IPS-18c (cell line): ENCODE measurements at regions not wholly inside any gene's neighbourhood (a gene's known extent, or its start where the extent isn't known, plus 50 kb on each side); places are given as distances from the start of the nearest gene placed in this dataset.
"Not testable (repeated sequence)": the region's sequence is repeated elsewhere in the genome, so short reads cannot be mapped to it uniquely, and the experiment has no call there.

ENCODE experiments used
- H3K4me3 ChIP-seq: 2 replicates; pipeline ENCODE4 v1.7.0; 2013; ENCODE audit warnings: low read depth, mild to moderate bottlenecking, low read length, moderate library complexity; ENCODE audit not compliant: insufficient read depth
- H3K9me3 ChIP-seq: one replicate; pipeline ENCODE4 v1.6.1; 2013; ENCODE audit warnings: mild to moderate bottlenecking, low read length, moderate library complexity; ENCODE audit not compliant: control insufficient read depth, insufficient read depth

- Histone ChIP-seq H3K9me3 (no peaks in the 10 kb centered on the region), H3K4me3 (no peak overlapping the region)
Measured at GRCh38 chr5:104015765-104016164, 453.2 kb upstream of the NUDT12 start.

GRCh38 chr5:104002783-104003182, 440.2 kb upstream of the NUDT12 start:
- not testable (repeated sequence) for H3K9me3 ChIP-seq, H3K4me3 ChIP-seq

GRCh38 chr5:104001136-104001535, 438.5 kb upstream of the NUDT12 start:
- Histone ChIP-seq H3K4me3 (no peak overlapping the region), H3K9me3 (no peaks in the 10 kb centered on the region)

- Histone ChIP-seq H3K4me3 (no peak overlapping the region), H3K9me3 (no peaks in the 10 kb centered on the region)
Measured at GRCh38 chr5:103993031-103993430, 430.4 kb upstream of the NUDT12 start.

- Histone ChIP-seq H3K4me3 (no peak overlapping the region), H3K9me3 (no peaks in the 10 kb centered on the region)
Measured at GRCh38 chr5:103990064-103990463, 427.5 kb upstream of the NUDT12 start.

- no peaks in the 10 kb centered on the region for H3K9me3 ChIP-seq
- no peak overlapping the region for H3K4me3 ChIP-seq
Measured at GRCh38 chr5:103981592-103981991, 419.0 kb upstream of the NUDT12 start.

GRCh38 chr5:103973669-103974068, 411.1 kb upstream of the NUDT12 start:
- no peak overlapping the region for H3K4me3 ChIP-seq
- H3K9me3 ChIP-seq = no peaks in the 10 kb centered on the region

GRCh38 chr5:103966295-103966694, 403.7 kb upstream of the NUDT12 start:
- H3K9me3 ChIP-seq, H3K4me3 ChIP-seq: not testable (repeated sequence)

GRCh38 chr5:103962023-103962422, 399.4 kb upstream of the NUDT12 start:
- H3K4me3 ChIP-seq = no peak overlapping the region
- H3K9me3 ChIP-seq = no peaks in the 10 kb centered on the region

GRCh38 chr5:103953601-103954382, 391.2 kb upstream of the NUDT12 start:
- no peak overlapping the region for H3K4me3 ChIP-seq
- H3K9me3 ChIP-seq = no peaks in the 10 kb centered on the region

GRCh38 chr5:103951776-103952175, 389.2 kb upstream of the NUDT12 start:
- H3K9me3 ChIP-seq = no peaks in the 10 kb centered on the region
- no peak overlapping the region for H3K4me3 ChIP-seq

- no peak overlapping the region for H3K4me3 ChIP-seq
Measured at GRCh38 chr5:103943230-103943629, 380.6 kb upstream of the NUDT12 start.

GRCh38 chr5:103942587-103943186, 380.1 kb upstream of the NUDT12 start:
- no peaks in the 10 kb centered on the region for H3K9me3 ChIP-seq
- H3K4me3 ChIP-seq = no peak overlapping the region

More at GRCh38 chr5:103943230-103943629, 380.6 kb upstream of the NUDT12 start:
- H3K9me3 ChIP-seq = no peaks in the 10 kb centered on the region

GRCh38 chr5:103941596-103941995, 379.0 kb upstream of the NUDT12 start:
- Histone ChIP-seq H3K9me3 (no peaks in the 10 kb centered on the region), H3K4me3 (no peak overlapping the region)

- H3K9me3 ChIP-seq = no peaks in the 10 kb centered on the region
Measured at GRCh38 chr5:103938146-103938695, 375.6 kb upstream of the NUDT12 start.

GRCh38 chr5:103929338-103930013, 366.9 kb upstream of the NUDT12 start:
- H3K4me3 ChIP-seq = no peak overlapping the region
- H3K9me3 ChIP-seq = no peaks in the 10 kb centered on the region

More at GRCh38 chr5:103938146-103938695, 375.6 kb upstream of the NUDT12 start:
- H3K4me3 ChIP-seq = no peak overlapping the region

GRCh38 chr5:103927739-103928138, 365.1 kb upstream of the NUDT12 start:
- no peaks in the 10 kb centered on the region for H3K9me3 ChIP-seq
- H3K4me3 ChIP-seq = no peak overlapping the region
